ENCODE measurements at regions not wholly inside any gene's neighbourhood (a gene's known extent, or its start where the extent isn't known, plus 50 kb on each side); places are given as distances from the start of the nearest gene placed in this dataset.
"Not testable (repeated sequence)": the region's sequence is repeated elsewhere in the genome, so short reads cannot be mapped to it uniquely, and the experiment has no call there.

GRCh38 chr14:100430571-100430970 is 107.4 kb downstream of the SLC25A47 start:
- H3K4me1 Mint-ChIP-seq (ENCODE audit: unreplicated experiment): peaks cover 3% of the 10 kb centered on the region
- no peak overlapping the region for H3K27ac Mint-ChIP-seq (ENCODE audit: unreplicated experiment)
- TF ChIP-seq CTCF (IDR thresholded peaks at IDR 0.05; ENCODE audit: unreplicated experiment): no peak

GRCh38 chr14:100431461-100431860 is 108.3 kb downstream of the SLC25A47 start:
- not testable (repeated sequence) for H3K4me3 Mint-ChIP-seq (ENCODE audit: unreplicated experiment); H3K36me3 Mint-ChIP-seq (ENCODE audit: low read depth, unreplicated experiment); H3K4me1 Mint-ChIP-seq (ENCODE audit: unreplicated experiment); H3K27ac Mint-ChIP-seq (ENCODE audit: unreplicated experiment); DNase-seq (ENCODE audit: low spot score); H3K9me3 Mint-ChIP-seq (ENCODE audit: unreplicated experiment); H3K27me3 Mint-ChIP-seq (ENCODE audit: unreplicated experiment)

More at GRCh38 chr14:100430571-100430970, 107.4 kb downstream of the SLC25A47 start:
- Mint-ChIP-seq H3K27me3 (ENCODE audit: unreplicated experiment) (peaks cover 3% of the 10 kb centered on the region), H3K36me3 (ENCODE audit: low read depth, unreplicated experiment) (peaks cover 1% of the 10 kb centered on the region), H3K4me3 (ENCODE audit: unreplicated experiment) (no peak overlapping the region), H3K9me3 (ENCODE audit: unreplicated experiment) (no peaks in the 10 kb centered on the region)
- no peak for DNase-seq (ENCODE audit: low spot score)

- Mint-ChIP-seq H3K36me3 (ENCODE audit: low read depth, unreplicated experiment) (peaks cover 3% of the 10 kb centered on the region), H3K9me3 (ENCODE audit: unreplicated experiment) (no peaks in the 10 kb centered on the region), H3K4me1 (ENCODE audit: unreplicated experiment) (no peaks in the 10 kb centered on the region), H3K4me3 (ENCODE audit: unreplicated experiment) (no peak overlapping the region), H3K27me3 (ENCODE audit: unreplicated experiment) (peaks cover 3% of the 10 kb centered on the region), H3K27ac (ENCODE audit: unreplicated experiment) (no peak overlapping the region)
- TF ChIP-seq CTCF (IDR thresholded peaks at IDR 0.05; ENCODE audit: unreplicated experiment): no peak
- no peak for DNase-seq (ENCODE audit: low spot score)
Observed at GRCh38 chr14:100432652-100433427, 109.7 kb downstream of the SLC25A47 start.

GRCh38 chr14:100433428-100433814 is 110.3 kb downstream of the SLC25A47 start:
- H3K4me3 Mint-ChIP-seq (ENCODE audit: unreplicated experiment): no peak overlapping the region
- H3K36me3 Mint-ChIP-seq (ENCODE audit: low read depth, unreplicated experiment): peaks cover 3% of the 10 kb centered on the region
- no peaks in the 10 kb centered on the region for H3K9me3 Mint-ChIP-seq (ENCODE audit: unreplicated experiment)
- no peak overlapping the region for H3K27ac Mint-ChIP-seq (ENCODE audit: unreplicated experiment)
- no peak for DNase-seq (ENCODE audit: low spot score)
- no peaks in the 10 kb centered on the region for H3K4me1 Mint-ChIP-seq (ENCODE audit: unreplicated experiment)
- TF ChIP-seq CTCF (IDR thresholded peaks at IDR 0.05; ENCODE audit: unreplicated experiment): no peak
- H3K27me3 Mint-ChIP-seq (ENCODE audit: unreplicated experiment): peaks cover 3% of the 10 kb centered on the region

- no peak for TF ChIP-seq CTCF (IDR thresholded peaks at IDR 0.05; ENCODE audit: unreplicated experiment)
- peaks cover under 1% of the 10 kb centered on the region for H3K27me3 Mint-ChIP-seq (ENCODE audit: unreplicated experiment)
- no peak overlapping the region for H3K27ac Mint-ChIP-seq (ENCODE audit: unreplicated experiment)
- no peak overlapping the region for H3K4me3 Mint-ChIP-seq (ENCODE audit: unreplicated experiment)
- H3K9me3 Mint-ChIP-seq (ENCODE audit: unreplicated experiment): no peaks in the 10 kb centered on the region
- DNase-seq (ENCODE audit: low spot score): no peak
- peaks cover under 1% of the 10 kb centered on the region for H3K4me1 Mint-ChIP-seq (ENCODE audit: unreplicated experiment)
- peaks cover 3% of the 10 kb centered on the region for H3K36me3 Mint-ChIP-seq (ENCODE audit: low read depth, unreplicated experiment)
Observed at GRCh38 chr14:100434033-100434601, 111.0 kb downstream of the SLC25A47 start.

Data from endothelial cell (in vitro differentiated cells).